Activated naive CD4-positive, alpha-beta T cell treated with anti-CD3 and anti-CD28 coated beads, Interleukin-2, amount 10 ng/mL, durations not matched to agents 7 days and 5 days (primary cell): ENCODE measurements at regions not wholly inside any gene's neighbourhood (a gene's known extent, or its start where the extent isn't known, plus 50 kb on each side); places are given as distances from the start of the nearest gene placed in this dataset.

Source experiments
- CTCF ChIA-PET: fragments of 350-600 bp; sonication (Branson Sonifier 250); formaldehyde crosslinking; loops from one replicate; lab custom pipeline; 2021; ENCODE audit warnings: antibody characterized with exemption; lab: Charles Lee
- DNase-seq: peaks from one replicate; pipeline ENCODE4 v3.0.0-alpha.2; 2020
- H3K27ac Mint-ChIP-seq: one replicate; pipeline ENCODE4 v1.8.0; 2021; ENCODE audit warnings: mild to moderate bottlenecking, moderate library complexity, mixed read lengths
- H3K27me3 Mint-ChIP-seq: one replicate; pipeline ENCODE4 v1.8.0; 2021; ENCODE audit warnings: mild to moderate bottlenecking, mixed read lengths
- H3K36me3 Mint-ChIP-seq: one replicate; pipeline ENCODE4 v1.8.0; 2021; ENCODE audit warnings: mixed read lengths
- H3K4me1 Mint-ChIP-seq: one replicate; pipeline ENCODE4 v1.8.0; 2021; ENCODE audit warnings: mixed read lengths
- H3K4me3 Mint-ChIP-seq: one replicate; pipeline ENCODE4 v1.8.0; 2021; ENCODE audit warnings: mild to moderate bottlenecking, moderate library complexity, mixed read lengths
- H3K9me3 Mint-ChIP-seq: one replicate; pipeline ENCODE4 v1.8.0; 2021; ENCODE audit warnings: mixed read lengths

DNA sequence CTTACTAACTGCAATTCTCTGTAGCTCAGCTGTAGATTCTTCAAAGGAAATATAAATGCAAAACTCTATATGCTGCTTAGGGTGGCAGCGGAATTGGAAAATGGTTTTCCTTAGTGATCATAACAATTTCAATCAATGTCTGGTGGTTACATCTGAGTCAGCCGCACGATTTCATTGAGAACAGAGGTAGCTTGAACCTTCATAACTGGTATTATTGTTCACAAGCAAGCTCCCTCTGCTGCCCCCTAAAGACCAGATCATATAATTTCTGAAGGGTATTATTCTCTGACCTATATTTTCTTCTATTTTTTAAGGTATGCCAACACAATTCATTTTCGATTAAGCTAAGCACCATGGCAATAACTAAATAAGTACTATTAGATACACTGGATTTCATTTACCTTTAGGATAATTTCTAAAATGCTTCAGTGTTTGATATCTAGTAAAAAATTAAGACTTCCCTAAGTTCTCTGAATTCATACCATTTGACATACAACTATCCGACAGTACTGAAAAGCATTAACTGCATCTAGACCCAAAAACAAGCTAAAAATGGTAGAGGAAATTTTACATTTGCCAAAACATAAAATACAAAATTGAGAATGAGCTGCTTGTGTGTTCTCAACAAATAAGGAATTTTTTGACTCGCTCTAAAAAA, 181.1 kb upstream of the SPEF2 start:
- no peak for DNase-seq
- Mint-ChIP-seq H3K36me3 (no peaks in the 10 kb centered on the region), H3K4me1 (no peaks in the 10 kb centered on the region), H3K4me3 (no peak overlapping the region), H3K27ac (no peak overlapping the region), H3K27me3 (peaks cover 24% of the 10 kb centered on the region), H3K9me3 (no peaks in the 10 kb centered on the region)
- CTCF ChIA-PET = interaction anchor here (0.8 to 2.1 kb wide), 8 partner anchors 10 to 545 kb away, joined by 3 to 7 read pairs (median 3); no protein-coding TSS in a partner anchor

DNA sequence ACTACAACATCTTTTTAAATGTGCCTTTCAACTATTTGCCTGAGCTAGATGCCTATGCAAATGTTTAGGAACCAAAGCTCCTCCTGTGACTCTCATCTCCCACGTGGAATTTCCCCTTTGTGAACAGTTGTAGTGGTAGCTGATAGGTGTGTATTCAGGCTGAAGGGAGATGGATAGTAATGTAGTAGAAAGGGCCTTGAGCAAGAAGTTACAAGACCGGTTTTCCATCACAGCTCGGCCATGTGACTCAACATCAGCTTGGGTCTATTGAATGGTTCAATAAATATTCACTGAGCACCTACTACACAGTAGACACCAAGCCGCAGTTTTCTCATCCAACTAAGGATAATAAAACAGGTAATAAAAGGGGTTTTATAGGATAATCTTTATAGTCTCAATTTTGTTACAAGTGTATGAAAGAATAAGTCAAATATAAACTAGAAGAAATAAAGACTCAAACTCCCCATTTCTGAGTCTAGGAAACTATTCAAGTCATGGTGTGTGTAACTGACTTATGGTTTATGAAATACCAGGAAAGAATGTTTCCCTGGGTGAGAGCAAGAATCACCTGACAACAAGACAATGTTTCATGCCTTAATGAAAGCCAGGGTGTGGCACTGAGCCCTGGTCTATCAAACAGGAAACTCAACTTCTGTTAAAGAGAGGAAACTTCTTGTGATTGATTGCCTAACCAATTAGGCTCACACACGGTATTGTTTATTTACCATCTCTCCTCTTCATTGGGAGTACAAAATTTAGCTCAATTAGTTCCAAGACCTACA, 187.1 kb upstream of the SPEF2 start:
- CTCF ChIA-PET = no interaction called here
- DNase-seq = no peak
- Mint-ChIP-seq H3K4me1 (no peaks in the 10 kb centered on the region), H3K27me3 (peaks cover 24% of the 10 kb centered on the region), H3K9me3 (no peaks in the 10 kb centered on the region), H3K27ac (no peak overlapping the region), H3K36me3 (no peaks in the 10 kb centered on the region), H3K4me3 (no peak overlapping the region)

DNA sequence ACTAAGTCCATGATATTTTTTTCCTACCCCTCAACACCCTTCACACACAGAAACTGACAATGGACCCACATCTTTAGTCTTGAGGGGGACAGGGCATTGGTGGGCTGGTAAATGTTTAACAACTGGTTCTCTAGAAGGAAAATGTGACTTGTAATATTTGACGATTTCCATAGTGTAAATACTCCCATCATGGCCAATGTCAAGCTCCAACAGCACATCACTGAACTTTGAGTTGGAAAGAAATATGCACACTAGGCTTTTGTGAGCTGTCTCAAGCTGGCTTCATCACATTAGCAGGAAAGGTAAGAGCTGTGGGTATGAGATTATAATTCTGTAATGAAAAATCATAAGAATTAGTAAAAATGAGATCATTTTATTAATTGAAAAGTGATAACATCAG, 189.9 kb upstream of the PRLR start:
- H3K36me3 Mint-ChIP-seq = no peaks in the 10 kb centered on the region
- H3K27ac Mint-ChIP-seq = no peak overlapping the region
- no peak overlapping the region for H3K4me3 Mint-ChIP-seq
- H3K9me3 Mint-ChIP-seq = no peaks in the 10 kb centered on the region
- H3K27me3 Mint-ChIP-seq = peaks cover 6% of the 10 kb centered on the region
- no peaks in the 10 kb centered on the region for H3K4me1 Mint-ChIP-seq
- CTCF ChIA-PET = interaction anchor here (0.9 kb wide), 1 partner anchor 507 kb away, joined by 3 read pairs; no protein-coding TSS in a partner anchor
- DNase-seq = no peak

DNA sequence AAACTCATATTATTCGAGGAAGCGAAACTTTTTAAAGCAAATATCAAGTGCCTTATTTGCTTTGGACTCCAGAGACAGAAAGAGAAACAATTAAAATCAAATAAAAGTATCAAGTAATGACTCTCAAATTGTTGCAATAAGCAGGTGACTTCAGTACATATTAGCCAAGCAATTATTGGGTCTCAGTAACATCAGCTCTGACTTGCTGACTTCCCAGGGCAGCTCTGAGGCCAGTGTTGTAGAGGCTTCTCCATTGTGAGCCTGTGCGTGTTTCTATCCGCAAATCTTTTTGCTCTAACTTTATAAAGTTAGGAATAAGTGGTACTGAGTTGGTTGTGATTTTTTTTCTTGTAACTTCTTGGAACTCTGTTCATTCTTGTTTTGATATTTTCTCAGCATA, 186.8 kb upstream of the PRLR start:
- H3K27ac Mint-ChIP-seq = no peak overlapping the region
- no peaks in the 10 kb centered on the region for H3K36me3 Mint-ChIP-seq
- H3K4me3 Mint-ChIP-seq = no peak overlapping the region
- H3K9me3 Mint-ChIP-seq = no peaks in the 10 kb centered on the region
- CTCF ChIA-PET = no interaction called here
- H3K27me3 Mint-ChIP-seq = no peaks in the 10 kb centered on the region
- H3K4me1 Mint-ChIP-seq = no peaks in the 10 kb centered on the region
- no peak for DNase-seq

DNA sequence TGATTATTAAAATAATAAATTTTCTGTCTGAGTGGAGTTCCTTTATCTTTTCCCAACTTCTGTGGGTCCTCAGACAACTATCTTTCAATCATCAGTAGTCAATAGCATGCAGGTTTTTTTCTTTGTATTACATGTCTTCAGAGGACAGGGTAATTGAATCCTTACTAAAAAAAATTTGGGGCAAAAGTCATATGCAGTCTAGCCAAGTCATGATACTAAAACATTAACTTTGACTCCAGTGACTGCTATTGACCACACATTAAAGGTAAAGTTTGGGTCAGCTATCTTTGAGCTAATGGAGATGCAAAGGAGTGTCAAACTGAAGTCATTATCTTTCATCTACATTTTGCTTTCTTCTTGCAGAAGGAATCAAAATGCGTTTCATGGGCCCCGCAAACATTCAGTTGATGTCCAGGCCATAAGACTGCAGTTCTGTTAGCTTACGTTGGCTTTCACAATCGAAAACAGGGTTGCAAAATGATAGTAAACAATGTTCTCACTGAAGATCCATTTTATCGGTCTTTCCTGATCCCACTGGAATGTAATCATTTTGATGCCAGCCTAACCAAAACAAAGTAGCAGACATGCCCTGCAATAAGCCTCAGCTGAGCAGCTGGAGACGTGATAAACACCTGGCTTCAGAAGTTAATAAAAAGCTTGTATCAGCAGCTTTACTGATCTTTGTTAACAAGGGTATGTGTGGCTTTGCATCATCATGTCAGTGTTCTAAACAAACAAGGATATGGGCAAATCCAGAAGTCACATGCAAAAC, 186.1 kb upstream of the PRLR start:
- no peaks in the 10 kb centered on the region for H3K4me1 Mint-ChIP-seq
- DNase-seq = no peak
- no peaks in the 10 kb centered on the region for H3K9me3 Mint-ChIP-seq
- H3K4me3 Mint-ChIP-seq = no peak overlapping the region
- H3K27ac Mint-ChIP-seq = no peak overlapping the region
- CTCF ChIA-PET = no interaction called here
- H3K36me3 Mint-ChIP-seq = no peaks in the 10 kb centered on the region
- no peaks in the 10 kb centered on the region for H3K27me3 Mint-ChIP-seq

DNA sequence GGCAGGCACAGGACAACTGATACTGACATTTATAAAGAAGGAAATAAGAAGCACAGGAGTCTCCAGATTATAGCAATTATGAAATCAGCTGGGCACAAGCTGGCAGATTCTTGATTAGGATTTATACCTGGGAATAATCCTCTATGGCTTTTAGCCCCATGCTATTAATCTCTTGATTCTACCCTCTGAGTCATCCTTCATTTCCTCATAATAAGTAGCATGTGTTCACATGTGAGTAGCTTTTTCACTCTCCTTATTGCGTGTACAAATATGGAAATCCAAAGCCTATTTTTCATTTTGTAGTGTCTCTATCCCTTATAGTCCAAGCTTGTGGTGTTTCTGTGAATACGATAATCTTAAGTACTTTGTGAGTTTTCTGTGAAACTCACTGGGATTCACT, 185.0 kb upstream of the PRLR start:
- no peak for DNase-seq
- CTCF ChIA-PET = no interaction called here
- Mint-ChIP-seq H3K4me1 (no peaks in the 10 kb centered on the region), H3K9me3 (no peaks in the 10 kb centered on the region), H3K4me3 (no peak overlapping the region), H3K27ac (no peak overlapping the region), H3K36me3 (no peaks in the 10 kb centered on the region), H3K27me3 (no peaks in the 10 kb centered on the region)

DNA sequence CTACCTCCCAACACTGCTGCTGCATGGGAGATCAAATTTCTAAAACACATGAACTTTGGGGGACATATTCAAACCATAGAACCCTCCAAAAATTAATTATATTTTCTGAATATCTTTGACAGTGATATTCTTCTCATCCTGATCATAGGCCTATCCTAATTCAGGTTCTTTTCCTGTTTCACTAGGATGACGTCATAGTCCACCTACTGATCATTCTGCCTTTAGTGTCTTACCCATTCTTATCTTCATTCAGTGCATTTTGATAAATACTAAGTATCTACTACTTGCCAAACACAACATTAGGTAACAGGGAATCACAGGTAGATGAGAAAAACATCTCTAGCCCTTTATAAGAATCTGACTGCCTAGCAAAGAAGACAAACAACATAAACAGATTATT, 179.1 kb upstream of the PRLR start:
- H3K27ac Mint-ChIP-seq = no peak overlapping the region
- H3K36me3 Mint-ChIP-seq = no peaks in the 10 kb centered on the region
- no peaks in the 10 kb centered on the region for H3K27me3 Mint-ChIP-seq
- no peak for DNase-seq
- CTCF ChIA-PET = no interaction called here
- no peaks in the 10 kb centered on the region for H3K4me1 Mint-ChIP-seq
- H3K4me3 Mint-ChIP-seq = no peak overlapping the region
- no peaks in the 10 kb centered on the region for H3K9me3 Mint-ChIP-seq

DNA sequence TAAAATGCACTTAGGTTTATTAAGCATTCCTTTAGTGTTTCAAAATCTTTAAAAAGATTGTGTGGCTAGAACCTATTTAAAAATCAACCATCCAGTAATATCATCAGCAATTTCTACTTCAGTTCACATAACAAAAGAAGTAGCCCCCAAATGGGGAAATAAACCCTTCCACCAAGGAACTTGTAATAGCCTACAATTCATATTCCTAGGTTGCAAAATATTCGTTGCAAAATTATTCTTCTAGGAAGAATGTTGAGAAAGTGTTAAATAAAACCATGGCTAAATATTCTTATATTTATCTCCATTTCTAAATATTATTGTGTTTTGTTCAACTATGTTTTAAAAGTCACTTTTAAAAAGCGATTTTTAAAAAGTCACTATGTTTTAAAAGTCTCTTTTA, 177.9 kb upstream of the PRLR start:
- no peak overlapping the region for H3K4me3 Mint-ChIP-seq
- CTCF ChIA-PET = no interaction called here
- no peak overlapping the region for H3K27ac Mint-ChIP-seq
- H3K4me1 Mint-ChIP-seq = no peaks in the 10 kb centered on the region
- H3K27me3 Mint-ChIP-seq = no peaks in the 10 kb centered on the region
- DNase-seq = no peak
- no peaks in the 10 kb centered on the region for H3K36me3 Mint-ChIP-seq
- no peaks in the 10 kb centered on the region for H3K9me3 Mint-ChIP-seq

DNA sequence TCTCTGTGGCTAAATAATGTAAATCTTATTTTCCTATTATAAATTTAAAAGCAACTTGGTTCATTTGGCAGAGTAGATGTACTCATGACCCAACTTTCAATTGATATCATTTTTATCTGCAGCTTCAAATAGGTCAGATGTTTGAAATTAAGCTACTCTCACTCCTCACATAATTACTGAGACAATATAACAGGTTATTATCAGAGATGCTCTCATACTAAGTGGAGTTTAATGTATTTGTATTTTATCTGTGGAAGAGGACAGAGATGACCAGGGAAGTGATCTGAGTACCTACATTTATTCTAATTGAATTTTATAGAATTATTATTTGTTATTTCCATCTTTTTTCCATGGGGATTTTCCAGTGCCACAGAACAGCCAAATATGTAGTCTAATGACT, 177.4 kb upstream of the PRLR start:
- Mint-ChIP-seq H3K27ac (no peak overlapping the region), H3K4me3 (no peak overlapping the region), H3K27me3 (no peaks in the 10 kb centered on the region), H3K36me3 (no peaks in the 10 kb centered on the region), H3K4me1 (no peaks in the 10 kb centered on the region), H3K9me3 (no peaks in the 10 kb centered on the region)
- CTCF ChIA-PET = no interaction called here
- no peak for DNase-seq

DNA sequence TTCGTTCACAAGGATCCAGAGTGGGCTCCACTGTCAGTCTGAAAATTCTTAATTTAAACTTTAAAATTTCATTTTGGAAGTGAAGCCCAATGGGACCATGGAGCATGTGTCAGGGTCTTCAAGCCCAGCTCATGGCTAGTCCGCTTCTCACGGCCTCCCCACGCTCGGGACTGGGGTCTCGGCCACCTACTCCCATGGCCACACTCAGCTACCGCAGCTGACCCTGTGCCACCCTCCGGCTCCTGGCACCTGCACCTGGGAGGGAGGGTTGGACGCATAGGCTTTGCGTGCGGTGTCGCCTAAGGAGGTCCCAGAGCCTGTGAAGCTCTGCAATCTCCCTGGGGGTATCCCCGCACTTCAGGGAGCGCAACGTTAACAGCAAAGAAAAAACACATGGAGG, 175.7 kb upstream of the PRLR start:
- no peaks in the 10 kb centered on the region for H3K9me3 Mint-ChIP-seq
- no peaks in the 10 kb centered on the region for H3K27me3 Mint-ChIP-seq
- no peak overlapping the region for H3K27ac Mint-ChIP-seq
- no peak for DNase-seq
- CTCF ChIA-PET = no interaction called here
- H3K4me3 Mint-ChIP-seq = no peak overlapping the region
- H3K4me1 Mint-ChIP-seq = no peaks in the 10 kb centered on the region
- H3K36me3 Mint-ChIP-seq = no peaks in the 10 kb centered on the region

DNA sequence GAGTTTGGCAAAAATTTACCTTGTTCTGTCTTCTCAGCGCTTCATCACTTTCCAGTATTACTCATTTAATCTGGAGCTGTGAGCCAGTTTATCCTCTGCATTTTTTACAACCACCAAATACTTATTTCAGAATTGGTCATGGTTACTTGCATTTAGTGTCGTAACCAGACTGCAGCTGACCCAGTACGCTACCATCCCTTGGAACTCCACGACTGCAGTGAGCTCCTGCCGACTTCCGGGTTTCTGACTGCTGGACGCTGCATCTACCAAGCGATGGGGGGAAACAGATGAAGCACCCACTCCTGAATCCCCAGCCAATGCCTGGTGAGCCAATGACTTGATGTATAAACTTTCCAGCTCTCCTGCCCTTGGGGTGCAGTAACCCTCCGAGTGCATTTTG, 174.4 kb upstream of the PRLR start:
- no peaks in the 10 kb centered on the region for H3K36me3 Mint-ChIP-seq
- DNase-seq = no peak
- H3K27ac Mint-ChIP-seq = no peak overlapping the region

DNA sequence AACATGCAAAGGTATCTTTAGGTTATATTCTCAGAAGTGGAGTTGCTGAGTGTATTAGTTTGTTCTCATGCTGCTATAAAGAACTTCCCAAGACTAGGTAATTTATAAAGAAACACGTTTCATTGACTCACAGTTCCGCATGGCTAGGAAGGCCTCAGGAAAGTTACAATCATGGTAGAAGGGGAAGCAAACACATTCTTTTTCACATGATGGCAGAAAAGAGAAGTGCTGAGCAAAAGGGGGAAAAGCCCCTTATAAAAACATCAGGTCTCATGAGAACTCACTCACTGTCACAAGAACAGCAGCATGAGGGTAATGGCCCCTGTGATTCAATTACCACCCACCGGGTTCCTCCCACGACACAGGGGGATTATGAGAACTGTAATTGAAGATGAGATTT, 163.6 kb upstream of the PRLR start:
- no peak for DNase-seq
- Mint-ChIP-seq H3K4me1 (no peaks in the 10 kb centered on the region), H3K4me3 (no peak overlapping the region), H3K27ac (no peak overlapping the region), H3K27me3 (no peaks in the 10 kb centered on the region), H3K36me3 (no peaks in the 10 kb centered on the region), H3K9me3 (peaks cover 4% of the 10 kb centered on the region)
- CTCF ChIA-PET = no interaction called here

More for the DNA sequence above, 174.4 kb upstream of the PRLR start:
- no peaks in the 10 kb centered on the region for H3K4me1 Mint-ChIP-seq
- H3K4me3 Mint-ChIP-seq = no peak overlapping the region
- H3K9me3 Mint-ChIP-seq = no peaks in the 10 kb centered on the region
- CTCF ChIA-PET = no interaction called here
- no peaks in the 10 kb centered on the region for H3K27me3 Mint-ChIP-seq

DNA sequence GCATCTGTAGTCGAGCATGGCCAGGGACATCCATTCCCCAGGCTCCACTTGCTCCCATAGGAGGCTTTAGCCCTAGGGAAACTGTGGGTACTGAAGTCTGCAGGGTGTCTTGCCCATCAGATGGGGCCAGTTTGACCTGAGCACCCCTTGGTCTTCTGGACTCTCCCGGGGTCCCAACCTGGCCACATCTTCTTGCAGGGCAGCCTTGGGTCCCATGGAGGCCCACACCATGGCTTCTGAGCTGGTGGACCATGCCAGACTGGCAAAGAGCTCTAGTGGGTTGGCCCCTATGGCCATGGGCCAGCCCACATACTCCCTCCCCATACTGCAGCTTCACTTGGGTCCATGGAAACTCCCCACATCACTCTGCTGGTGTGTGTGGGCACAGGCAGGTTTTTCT, 154.4 kb upstream of the PRLR start:
- CTCF ChIA-PET = no interaction called here
- no peak overlapping the region for H3K27ac Mint-ChIP-seq
- no peak overlapping the region for H3K4me3 Mint-ChIP-seq
- H3K36me3 Mint-ChIP-seq = no peaks in the 10 kb centered on the region
- H3K27me3 Mint-ChIP-seq = no peaks in the 10 kb centered on the region
- no peaks in the 10 kb centered on the region for H3K4me1 Mint-ChIP-seq
- DNase-seq = no peak
- no peaks in the 10 kb centered on the region for H3K9me3 Mint-ChIP-seq

DNA sequence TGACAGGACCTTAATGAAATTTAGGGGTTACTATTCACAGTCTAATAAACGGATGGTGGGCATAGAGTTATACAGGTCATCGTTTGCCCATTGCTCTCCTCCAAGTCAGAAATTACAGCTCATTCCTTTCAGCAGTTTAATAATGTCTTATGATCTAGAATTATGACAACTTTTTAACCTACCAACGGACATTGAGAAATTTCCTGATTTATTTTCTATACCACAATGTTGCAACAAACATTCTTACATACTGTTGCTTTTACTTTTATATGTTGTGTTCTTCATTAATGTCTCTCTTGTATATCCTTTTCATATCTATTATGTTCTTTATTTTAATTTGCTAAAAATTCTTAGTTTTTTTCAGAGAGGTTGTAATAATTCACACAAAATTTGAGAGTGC, 152.8 kb upstream of the PRLR start:
- Mint-ChIP-seq H3K36me3 (no peaks in the 10 kb centered on the region), H3K9me3 (no peaks in the 10 kb centered on the region), H3K27me3 (no peaks in the 10 kb centered on the region), H3K27ac (no peak overlapping the region), H3K4me3 (no peak overlapping the region), H3K4me1 (no peaks in the 10 kb centered on the region)
- CTCF ChIA-PET = no interaction called here
- DNase-seq = no peak

DNA sequence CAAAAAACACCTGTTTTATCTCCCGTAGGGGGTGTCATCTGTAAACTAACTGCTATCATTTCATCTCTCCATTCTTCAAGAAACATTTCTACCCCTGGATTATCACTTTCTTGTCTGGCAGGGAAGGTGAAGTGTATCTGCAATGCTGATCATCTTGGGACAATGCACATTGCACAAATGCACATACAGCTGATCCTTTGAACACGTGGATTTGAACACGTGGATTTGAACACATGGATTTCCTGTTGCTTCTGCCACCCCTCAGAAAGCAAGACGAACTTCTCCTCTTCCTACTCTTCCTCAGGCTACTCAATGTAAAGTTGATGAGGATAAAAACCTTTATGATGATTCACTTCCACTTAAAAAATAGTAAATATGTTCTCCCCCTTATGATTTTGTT, 147.4 kb upstream of the PRLR start:
- Mint-ChIP-seq H3K4me3 (no peak overlapping the region), H3K27me3 (peaks cover 3% of the 10 kb centered on the region), H3K27ac (no peak overlapping the region), H3K4me1 (no peaks in the 10 kb centered on the region), H3K36me3 (no peaks in the 10 kb centered on the region), H3K9me3 (no peaks in the 10 kb centered on the region)
- DNase-seq = no peak
- CTCF ChIA-PET = no interaction called here
